ENCODE measurements at regions not wholly inside any gene's neighbourhood (a gene's known extent, or its start where the extent isn't known, plus 50 kb on each side); places are given as distances from the start of the nearest gene placed in this dataset.

DNA sequence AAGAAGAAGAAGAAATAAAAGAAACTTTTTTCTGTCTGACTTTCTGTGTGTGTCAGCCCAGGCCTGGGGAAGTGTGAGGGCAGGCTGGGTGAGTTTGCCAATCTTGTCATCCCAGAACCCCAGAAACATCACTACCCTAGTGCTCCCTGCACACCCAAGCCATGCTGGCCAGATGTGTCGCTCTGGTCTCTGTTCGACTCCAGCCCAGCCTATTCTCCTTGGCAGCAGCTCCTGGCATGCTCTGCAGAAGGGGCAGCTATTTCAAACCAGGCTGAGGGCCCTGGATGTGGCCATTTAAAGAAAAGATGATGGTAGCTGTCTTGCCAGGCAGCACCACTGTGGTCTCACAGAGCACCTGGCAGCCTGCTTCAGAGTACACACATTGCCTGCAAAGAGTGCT is 334.1 kb downstream of the RPS24 start:
- TF ChIP-seq POLR2A (IDR thresholded peaks at IDR 0.05) (no peak), CTCF (IDR thresholded peaks at IDR 0.05) (no peak)

All from testis (tissue), 2 donors.